GM19240 (cell line): ENCODE measurements at regions not wholly inside any gene's neighbourhood (a gene's known extent, or its start where the extent isn't known, plus 50 kb on each side); places are given as distances from the start of the nearest gene placed in this dataset.
"Not testable (repeated sequence)": the region's sequence is repeated elsewhere in the genome, so short reads cannot be mapped to it uniquely, and the experiment has no call there.

ENCODE experiments used
- DNase-seq: peaks from one replicate; pipeline ENCODE4 v3.0.0; 2011; ENCODE audit warnings: low spot score; ENCODE audit not compliant: insufficient read length

GRCh38 chr9:32884482-32884881, 101.1 kb downstream of the TMEM215 start:
- DNase-seq = no peak

GRCh38 chr9:32886021-32886420, 102.7 kb downstream of the TMEM215 start:
- DNase-seq = no peak

- DNase-seq = not testable (repeated sequence)
Observed at GRCh38 chr9:32894485-32894884, 106.9 kb downstream of the APTX start.

GRCh38 chr9:32899181-32899580, 102.2 kb downstream of the APTX start:
- no peak for DNase-seq

GRCh38 chr9:32899761-32900160, 101.7 kb downstream of the APTX start:
- DNase-seq = no peak

- peak; percentile 6 for DNase-seq
Observed at GRCh38 chr9:32906213-32906612, 95.2 kb downstream of the APTX start.

GRCh38 chr9:32915802-32916201, 85.6 kb downstream of the APTX start:
- DNase-seq = no peak

- no peak for DNase-seq
Observed at GRCh38 chr9:32918628-32919027, 82.8 kb downstream of the APTX start.
